Suprapubic skin (tissue), 4 donors: ENCODE measurements at regions not wholly inside any gene's neighbourhood (a gene's known extent, or its start where the extent isn't known, plus 50 kb on each side); places are given as distances from the start of the nearest gene placed in this dataset.

ENCODE experiments used
- DNase-seq, 2 donors: peaks; one replicate each; pipeline ENCODE4 v3.0.0-alpha.2; 2019; ENCODE audit warnings: low spot score in 2 of 2
- H3K27ac ChIP-seq: fragments of 200-600 bp; sonication (generic); one replicate; pipeline ENCODE4 v1.5.1; 2019
- H3K27me3 ChIP-seq: fragments of 200-600 bp; sonication (generic); one replicate; pipeline ENCODE4 v1.5.1; 2019
- H3K36me3 ChIP-seq: fragments of 200-600 bp; sonication (generic); one replicate; pipeline ENCODE4 v1.5.1; 2019
- H3K4me1 ChIP-seq: fragments of 200-600 bp; sonication (generic); one replicate; pipeline ENCODE4 v1.5.1; 2019
- H3K4me3 ChIP-seq: fragments of 200-600 bp; sonication (generic); one replicate; pipeline ENCODE4 v1.5.1; 2019; ENCODE audit warnings: mild to moderate bottlenecking
- H3K9me3 ChIP-seq: fragments of 200-600 bp; sonication (generic); one replicate; pipeline ENCODE4 v1.5.1; 2019
- CTCF ChIP-seq, 2 donors: fragments of 200-600 bp in 1 of 2; fragments of 450-650 bp in 1 of 2; sonication (generic) in 1 of 2; IDR thresholded peaks; one replicate each; pipeline ENCODE4 v1.5.1; 2016 to 2019; ENCODE audit warnings: antibody characterized with exemption in 2 of 2, mild to moderate bottlenecking in 1 of 2, moderate library complexity in 1 of 2
- EP300 ChIP-seq: sonication (generic); formaldehyde crosslinking; IDR thresholded peaks from one replicate; pipeline ENCODE4 v1.6.1; 2017; ENCODE audit warnings: antibody characterized with exemption
- POLR2A ChIP-seq, 2 donors: fragments of 450-650 bp; IDR thresholded peaks; one replicate each; pipeline ENCODE4 v1.6.1; 2017; ENCODE audit warnings: antibody characterized with exemption in 2 of 2, mild to moderate bottlenecking in 2 of 2, moderate library complexity in 2 of 2
- POLR2AphosphoS5 ChIP-seq, 3 donors: sonication (generic); formaldehyde crosslinking; IDR thresholded peaks; one replicate each; pipeline ENCODE4 v1.6.1; 2017; ENCODE audit warnings: antibody characterized with exemption in 3 of 3
- WGBS: methylation state at CpG from one replicate; pipeline ENCODE4 v1.1.5; 2018; 5-methylcytosine and 5-hydroxymethylcytosine counted together

GRCh38 chr3:44048196-44048924, 193.3 kb upstream of the TOPAZ1 start:
- no peak for DNase-seq
- no peaks in the 10 kb centered on the region for H3K36me3 ChIP-seq
- TF ChIP-seq POLR2A (IDR thresholded peaks at IDR 0.05) (no peak), EP300 (no peak), CTCF (IDR thresholded peaks at IDR 0.05) (no peak), POLR2AphosphoS5 (IDR thresholded peaks at IDR 0.05) (no peak)
- H3K4me3 ChIP-seq = no peak overlapping the region
- no peaks in the 10 kb centered on the region for H3K4me1 ChIP-seq
- H3K9me3 ChIP-seq = no peaks in the 10 kb centered on the region
- no peak overlapping the region for H3K27ac ChIP-seq
- WGBS = 48% methylated on average over 3 of the region's 3 CpGs
- H3K27me3 ChIP-seq = peaks cover 8% of the 10 kb centered on the region

- no peaks in the 10 kb centered on the region for H3K4me1 ChIP-seq
- no peaks in the 10 kb centered on the region for H3K36me3 ChIP-seq
- peaks cover 8% of the 10 kb centered on the region for H3K27me3 ChIP-seq
- DNase-seq = no peak
- H3K4me3 ChIP-seq = no peak overlapping the region
- WGBS = 83% methylated on average over 2 of the region's 2 CpGs
- H3K27ac ChIP-seq = no peak overlapping the region
- no peaks in the 10 kb centered on the region for H3K9me3 ChIP-seq
- TF ChIP-seq EP300 = no peak
- TF ChIP-seq POLR2A (IDR thresholded peaks at IDR 0.05) = no peak
- no peak for TF ChIP-seq POLR2AphosphoS5 (IDR thresholded peaks at IDR 0.05)
- no peak for TF ChIP-seq CTCF (IDR thresholded peaks at IDR 0.05)
Measured at GRCh38 chr3:44048949-44049348, 192.7 kb upstream of the TOPAZ1 start.

GRCh38 chr3:44050101-44050500, 191.6 kb upstream of the TOPAZ1 start:
- WGBS = 87% methylated on average over 7 of the region's 9 CpGs
- Histone ChIP-seq H3K9me3 (no peaks in the 10 kb centered on the region), H3K27me3 (peaks cover 8% of the 10 kb centered on the region), H3K36me3 (no peaks in the 10 kb centered on the region), H3K4me1 (no peaks in the 10 kb centered on the region), H3K27ac (no peak overlapping the region), H3K4me3 (no peak overlapping the region)
- no peak for TF ChIP-seq POLR2AphosphoS5 (IDR thresholded peaks at IDR 0.05)
- TF ChIP-seq EP300 = no peak
- no peak for TF ChIP-seq POLR2A (IDR thresholded peaks at IDR 0.05)
- TF ChIP-seq CTCF (IDR thresholded peaks at IDR 0.05) = no peak
- DNase-seq = no peak

- no peak for DNase-seq
- H3K9me3 ChIP-seq = no peaks in the 10 kb centered on the region
- H3K27me3 ChIP-seq = peaks cover 8% of the 10 kb centered on the region
- H3K27ac ChIP-seq = no peak overlapping the region
- no peaks in the 10 kb centered on the region for H3K36me3 ChIP-seq
- 90% methylated on average over 3 of the region's 3 CpGs for WGBS
- H3K4me1 ChIP-seq = no peaks in the 10 kb centered on the region
- TF ChIP-seq POLR2A (IDR thresholded peaks at IDR 0.05) (no peak), EP300 (no peak), CTCF (IDR thresholded peaks at IDR 0.05) (no peak), POLR2AphosphoS5 (IDR thresholded peaks at IDR 0.05) (no peak)
- no peak overlapping the region for H3K4me3 ChIP-seq
Measured at GRCh38 chr3:44050867-44051266, 190.8 kb upstream of the TOPAZ1 start.

- H3K27me3 ChIP-seq = peaks cover 42% of the 10 kb centered on the region
Measured at GRCh38 chr3:44055951-44056350, 185.7 kb upstream of the TOPAZ1 start.

More at GRCh38 chr3:44055951-44056350, 185.7 kb upstream of the TOPAZ1 start:
- Histone ChIP-seq H3K27ac (no peak overlapping the region), H3K36me3 (no peaks in the 10 kb centered on the region), H3K9me3 (no peaks in the 10 kb centered on the region), H3K4me1 (peaks cover 5% of the 10 kb centered on the region), H3K4me3 (no peak overlapping the region)
- no peak for TF ChIP-seq POLR2AphosphoS5 (IDR thresholded peaks at IDR 0.05)
- no peak for TF ChIP-seq CTCF (IDR thresholded peaks at IDR 0.05)
- TF ChIP-seq EP300 = no peak
- no peak for TF ChIP-seq POLR2A (IDR thresholded peaks at IDR 0.05)
- no peak for DNase-seq
- WGBS = 84% methylated on average over 3 of the region's 3 CpGs
